ENCODE measurements at regions not wholly inside any gene's neighbourhood (a gene's known extent, or its start where the extent isn't known, plus 50 kb on each side); places are given as distances from the start of the nearest gene placed in this dataset.
"Not testable (repeated sequence)": the region's sequence is repeated elsewhere in the genome, so short reads cannot be mapped to it uniquely, and the experiment has no call there.

GRCh38 chr14:43014338-43014737 is 1407.7 kb downstream of the LRFN5 start:
- no peak for DNase-seq

- no peak for DNase-seq
Observed at GRCh38 chr14:43012817-43013216, 1406.1 kb downstream of the LRFN5 start.

GRCh38 chr14:43005807-43006206 is 1399.1 kb downstream of the LRFN5 start:
- no peak for DNase-seq

GRCh38 chr14:43003845-43004244 is 1397.2 kb downstream of the LRFN5 start:
- no peak for DNase-seq

GRCh38 chr14:43001731-43002130 is 1395.1 kb downstream of the LRFN5 start:
- DNase-seq, result no peak

- DNase-seq, result no peak
Observed at GRCh38 chr14:42994051-42994736, 1387.5 kb downstream of the LRFN5 start.

- DNase-seq, result no peak
Observed at GRCh38 chr14:42992930-42993329, 1386.3 kb downstream of the LRFN5 start.

- DNase-seq, result no peak
Observed at GRCh38 chr14:42980419-42980818, 1373.7 kb downstream of the LRFN5 start.

GRCh38 chr14:42973171-42973570 is 1366.5 kb downstream of the LRFN5 start:
- DNase-seq, result not testable (repeated sequence)

GRCh38 chr14:42965512-42965911 is 1358.8 kb downstream of the LRFN5 start:
- DNase-seq, result no peak

- DNase-seq, result no peak
Observed at GRCh38 chr14:42961509-42961908, 1354.8 kb downstream of the LRFN5 start.

- no peak for DNase-seq
Observed at GRCh38 chr14:42950363-42950762, 1343.7 kb downstream of the LRFN5 start.

GRCh38 chr14:42947991-42948390 is 1341.3 kb downstream of the LRFN5 start:
- no peak for DNase-seq

- DNase-seq, result no peak
Observed at GRCh38 chr14:42944284-42944683, 1337.6 kb downstream of the LRFN5 start.

- no peak for DNase-seq
Observed at GRCh38 chr14:42931308-42931707, 1324.6 kb downstream of the LRFN5 start.

GRCh38 chr14:42929806-42930480 is 1323.3 kb downstream of the LRFN5 start:
- no peak for DNase-seq

GRCh38 chr14:42927313-42927712 is 1320.6 kb downstream of the LRFN5 start:
- DNase-seq, result no peak

- DNase-seq, result no peak
Observed at GRCh38 chr14:42921901-42922300, 1315.2 kb downstream of the LRFN5 start.

- no peak for DNase-seq
Observed at GRCh38 chr14:42918615-42919014, 1311.9 kb downstream of the LRFN5 start.

- DNase-seq, result no peak
Observed at GRCh38 chr14:42911642-42912041, 1305.0 kb downstream of the LRFN5 start.

- no peak for DNase-seq
Observed at GRCh38 chr14:42909659-42910058, 1303.0 kb downstream of the LRFN5 start.

- DNase-seq, result no peak
Observed at GRCh38 chr14:42893183-42893582, 1286.5 kb downstream of the LRFN5 start.

GRCh38 chr14:42884100-42884499 is 1277.4 kb downstream of the LRFN5 start:
- DNase-seq, result no peak

- no peak for DNase-seq
Observed at GRCh38 chr14:42877716-42878115, 1271.0 kb downstream of the LRFN5 start.

GRCh38 chr14:42872786-42873185 is 1266.1 kb downstream of the LRFN5 start:
- no peak for DNase-seq
